PC-9 (cell line): ENCODE measurements at regions not wholly inside any gene's neighbourhood (a gene's known extent, or its start where the extent isn't known, plus 50 kb on each side); places are given as distances from the start of the nearest gene placed in this dataset.

Experiments
- CTCF ChIP-seq: fragments of 200-600 bp; sonication (generic); conservative IDR thresholded peaks from 2 replicates; pipeline ENCODE4 v1.6.1; 2017; ENCODE audit warnings: mixed run types, antibody characterized with exemption, mild to moderate bottlenecking, moderate library complexity
- EZH2 ChIP-seq: fragments of 200-600 bp; sonication (generic); IDR thresholded peaks from 2 replicates; pipeline ENCODE4 v1.8.0; 2017; ENCODE audit warnings: antibody characterized with exemption, low read depth

- no peak for TF ChIP-seq CTCF
- no peak for TF ChIP-seq EZH2
Observed at GRCh38 chr12:124489915-124490583, 77.4 kb downstream of the NCOR2 start.
